Retinal pigment epithelial cell (primary cell): ENCODE measurements at regions not wholly inside any gene's neighbourhood (a gene's known extent, or its start where the extent isn't known, plus 50 kb on each side); places are given as distances from the start of the nearest gene placed in this dataset.

ENCODE experiments used
- DNase-seq: peaks from one replicate; pipeline ENCODE4 v3.0.0-alpha.2; 2010; ENCODE audit warnings: low read depth
- H3K4me3 ChIP-seq: 2 replicates; pipeline ENCODE4 v1.5.1; 2011; ENCODE audit warnings: mild to moderate bottlenecking, low read length, control low read depth, moderate library complexity
- TF ChIP-seq, protein P1 (sequence below): conservative IDR thresholded peaks from 2 replicates; pipeline ENCODE4 v1.5.1; 2011; ENCODE audit warnings: low read depth, low read length, control low read depth, inconsistent platforms

DNA sequence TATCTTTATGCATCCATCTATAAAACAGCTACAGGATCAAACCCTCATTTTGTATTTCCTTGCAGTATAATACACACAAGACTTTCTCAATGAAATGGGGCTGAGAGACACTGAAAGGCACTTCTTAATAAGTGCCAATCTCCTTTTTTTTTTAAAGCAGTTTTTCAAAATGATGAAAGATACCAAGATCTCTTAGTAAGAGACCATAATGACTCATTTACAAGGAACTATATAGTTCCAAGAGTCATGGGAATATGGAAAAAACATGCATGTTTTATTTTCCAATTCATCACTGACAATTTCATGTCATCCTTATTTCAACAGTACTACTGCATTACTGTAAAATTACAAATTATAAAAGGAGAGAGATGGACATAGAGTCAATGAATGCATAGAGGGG is 973.7 kb downstream of the GATA3 start:
- no peak for DNase-seq
- no peak overlapping the region for H3K4me3 ChIP-seq

DNA sequence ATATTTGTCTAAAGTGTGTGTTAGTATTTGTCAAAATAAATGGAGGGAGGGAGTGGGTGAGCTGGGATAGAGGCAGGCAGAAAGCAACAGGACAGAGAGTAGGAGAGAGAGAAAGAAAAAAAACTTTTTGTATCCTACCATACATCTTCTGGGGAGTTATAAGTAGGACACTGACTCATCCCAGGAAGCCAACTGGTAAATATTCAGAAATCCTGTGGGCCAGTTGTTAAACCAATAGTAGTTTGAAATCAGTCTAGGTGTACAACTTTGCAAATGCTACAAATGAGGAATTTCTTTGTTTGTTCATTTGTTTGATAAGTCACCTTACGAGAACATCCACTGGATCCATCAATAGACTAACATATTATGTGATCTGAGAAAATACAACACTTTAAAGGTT is 980.9 kb downstream of the GATA3 start:
- TF ChIP-seq, protein P1, sequence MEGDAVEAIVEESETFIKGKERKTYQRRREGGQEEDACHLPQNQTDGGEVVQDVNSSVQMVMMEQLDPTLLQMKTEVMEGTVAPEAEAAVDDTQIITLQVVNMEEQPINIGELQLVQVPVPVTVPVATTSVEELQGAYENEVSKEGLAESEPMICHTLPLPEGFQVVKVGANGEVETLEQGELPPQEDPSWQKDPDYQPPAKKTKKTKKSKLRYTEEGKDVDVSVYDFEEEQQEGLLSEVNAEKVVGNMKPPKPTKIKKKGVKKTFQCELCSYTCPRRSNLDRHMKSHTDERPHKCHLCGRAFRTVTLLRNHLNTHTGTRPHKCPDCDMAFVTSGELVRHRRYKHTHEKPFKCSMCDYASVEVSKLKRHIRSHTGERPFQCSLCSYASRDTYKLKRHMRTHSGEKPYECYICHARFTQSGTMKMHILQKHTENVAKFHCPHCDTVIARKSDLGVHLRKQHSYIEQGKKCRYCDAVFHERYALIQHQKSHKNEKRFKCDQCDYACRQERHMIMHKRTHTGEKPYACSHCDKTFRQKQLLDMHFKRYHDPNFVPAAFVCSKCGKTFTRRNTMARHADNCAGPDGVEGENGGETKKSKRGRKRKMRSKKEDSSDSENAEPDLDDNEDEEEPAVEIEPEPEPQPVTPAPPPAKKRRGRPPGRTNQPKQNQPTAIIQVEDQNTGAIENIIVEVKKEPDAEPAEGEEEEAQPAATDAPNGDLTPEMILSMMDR: no peak
- no peak for DNase-seq
- no peak overlapping the region for H3K4me3 ChIP-seq

More for the DNA sequence above, 973.7 kb downstream of the GATA3 start:
- TF ChIP-seq, protein P1: no peak

DNA sequence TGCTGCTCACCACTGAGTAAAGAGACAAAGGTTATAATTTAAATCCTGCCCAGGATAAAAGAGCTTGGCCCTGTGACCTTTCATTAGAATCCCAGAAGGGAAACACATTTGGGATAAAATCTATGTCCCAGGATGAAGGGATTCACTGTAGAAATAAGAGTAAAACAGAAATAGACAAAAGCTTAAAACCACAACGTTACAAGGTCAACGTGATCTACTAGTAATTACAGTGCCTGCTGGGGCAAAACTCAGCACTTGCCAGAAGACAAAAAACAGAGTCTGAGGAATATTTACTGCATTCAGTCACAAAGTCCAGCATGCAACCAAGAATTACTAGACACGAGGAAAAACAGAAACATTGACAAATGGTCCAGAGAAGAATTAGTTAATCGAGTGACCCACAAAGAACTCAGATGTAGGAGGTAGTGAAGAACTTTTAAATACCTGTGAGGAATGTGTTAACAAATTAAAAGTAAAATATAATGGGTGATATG is 982.3 kb downstream of the GATA3 start:
- H3K4me3 ChIP-seq: no peak overlapping the region
- no peak for DNase-seq
- TF ChIP-seq, protein P1: no peak

DNA sequence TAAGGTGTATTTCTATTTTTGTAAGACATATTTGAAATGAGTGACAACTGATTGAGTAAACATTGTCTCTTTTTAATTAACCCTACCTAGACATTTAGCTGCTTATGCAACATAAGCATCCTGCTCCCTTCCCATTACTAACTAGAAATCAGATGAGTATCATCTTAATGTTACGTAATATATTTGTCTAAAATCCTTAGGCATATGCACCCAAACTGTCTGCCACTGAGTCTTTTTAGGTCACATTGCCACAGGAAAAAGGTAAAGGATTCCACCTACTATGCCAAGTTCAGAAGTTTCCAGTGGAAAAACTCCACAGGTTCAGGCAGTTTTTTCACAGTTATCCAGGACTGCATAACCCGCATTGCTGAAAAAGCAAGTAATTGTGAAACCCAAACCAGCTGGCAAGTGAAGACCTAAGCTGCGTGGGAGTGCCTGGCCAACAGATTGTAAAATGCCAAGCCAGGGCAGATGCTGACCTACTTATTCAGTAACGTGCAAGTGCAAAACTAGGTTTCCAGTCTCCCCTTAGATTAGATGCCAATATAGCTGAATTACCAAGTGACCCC is 983.7 kb downstream of the GATA3 start:
- no peak overlapping the region for H3K4me3 ChIP-seq
- no peak for DNase-seq
- TF ChIP-seq, protein P1: no peak

DNA sequence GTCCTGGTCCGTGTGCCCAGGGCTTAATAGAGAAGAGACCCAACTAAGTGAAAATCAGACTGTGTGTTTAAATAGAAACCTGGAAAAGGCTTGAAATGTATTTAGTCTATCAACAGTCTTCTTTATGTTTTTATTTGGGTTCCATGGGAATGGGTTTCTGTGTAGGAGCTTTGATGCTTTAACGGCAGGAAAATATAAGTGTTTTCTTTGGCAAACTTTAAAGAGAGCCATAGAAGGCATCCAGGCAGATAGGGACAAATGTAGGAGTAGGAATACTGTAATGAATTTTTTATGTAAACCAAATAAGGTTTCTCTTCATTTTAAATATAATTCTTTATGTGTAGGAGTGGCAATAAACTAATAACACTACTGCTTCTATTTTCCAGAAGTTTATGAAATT is 989.0 kb downstream of the GATA3 start:
- TF ChIP-seq, protein P1: no peak
- H3K4me3 ChIP-seq: no peak overlapping the region
- no peak for DNase-seq

DNA sequence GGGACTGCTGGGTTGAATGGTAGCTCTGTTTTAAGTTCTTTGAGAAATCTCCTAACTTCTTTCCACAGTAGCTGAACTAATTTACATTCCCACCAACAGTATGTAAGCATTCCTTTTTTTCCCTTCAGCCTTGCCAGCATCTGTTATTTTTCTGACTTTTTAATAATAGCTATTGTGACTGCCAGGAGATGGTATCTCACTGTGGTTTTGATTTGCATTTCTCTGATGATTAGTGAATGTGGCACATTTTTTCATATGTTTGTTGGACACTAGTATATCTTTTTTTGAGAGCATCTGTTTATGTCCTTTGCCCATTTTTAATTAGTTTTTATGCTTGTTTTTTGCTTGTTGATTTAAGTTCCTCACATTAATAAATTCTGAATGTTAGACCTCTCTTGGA is 990.8 kb downstream of the GATA3 start:
- no peak overlapping the region for H3K4me3 ChIP-seq
- no peak for DNase-seq
- TF ChIP-seq, protein P1: no peak

DNA sequence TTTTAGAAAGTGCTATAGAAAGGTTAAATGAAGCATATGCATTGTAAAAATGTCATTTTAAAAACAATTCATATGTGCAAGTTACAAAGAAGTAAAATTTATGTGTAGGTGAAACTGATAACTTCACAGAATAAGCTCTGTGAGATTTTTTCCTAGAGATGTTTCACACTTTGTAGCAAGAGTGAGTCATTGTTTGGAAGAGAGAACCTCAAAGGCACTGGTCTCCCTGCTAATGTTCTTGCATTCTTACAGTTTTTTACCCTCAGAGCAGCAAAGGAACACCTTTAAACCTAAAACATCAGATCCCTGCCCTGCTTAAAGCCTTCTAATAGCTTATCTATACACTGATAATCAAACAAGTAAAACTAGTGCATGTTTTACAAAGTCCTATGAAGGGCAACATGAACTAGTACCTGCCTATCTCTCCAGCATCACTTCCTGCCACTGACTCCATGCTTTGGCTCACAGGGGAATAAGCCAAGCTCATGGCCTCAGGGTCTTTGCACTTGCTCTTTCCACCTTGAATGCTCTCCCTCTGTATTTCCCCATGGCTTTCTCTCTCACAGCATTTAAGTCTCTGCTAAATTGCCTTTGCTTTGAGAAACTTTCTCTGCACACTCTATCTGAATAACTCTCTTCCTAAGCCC is 997.0 kb downstream of the GATA3 start:
- no peak overlapping the region for H3K4me3 ChIP-seq
- TF ChIP-seq, protein P1: no peak

More for the DNA sequence above, 997.0 kb downstream of the GATA3 start:
- no peak for DNase-seq
